Pancreas (tissue), 10 donors: ENCODE measurements at regions not wholly inside any gene's neighbourhood (a gene's known extent, or its start where the extent isn't known, plus 50 kb on each side); places are given as distances from the start of the nearest gene placed in this dataset.

Experiments used
- ATAC-seq, 4 donors: fragments of 200-7000 bp; cut with Tn5 transposase; one replicate each; pipeline versions ENCODE4 v1.8.0 to v1.9.1; 2020; ENCODE audit warnings: mild to moderate bottlenecking in 4 of 4, moderate library complexity in 4 of 4
- DNase-seq, 6 donors: peaks; one replicate each; pipeline ENCODE4 v3.0.0-alpha.2; 2020
- FAIRE-seq: peaks from 2 replicates; lab custom pipeline; 2012; peaks lifted over from hg19 to GRCh38; lab: Jason Lieb, UNC
- H3K27ac ChIP-seq, 4 donors: fragments of 200-600 bp; sonication (generic); 1 replicate in 3 of 4; 2 replicates in 1 of 4; pipeline versions ENCODE4 v1.5.0 to v1.8.0; 2020
- H3K27me3 ChIP-seq, 4 donors: fragments of 200-600 bp; one replicate each; pipeline ENCODE4 v1.8.0; 2021
- H3K36me3 ChIP-seq, 3 donors: fragments of 200-600 bp; sonication (generic) in 1 of 3; one replicate each; pipeline versions ENCODE4 v1.5.0 to v1.8.0; 2020 to 2021
- H3K4me1 ChIP-seq, 3 donors: fragments of 200-600 bp; one replicate each; pipeline ENCODE4 v1.8.0; 2021
- H3K4me3 ChIP-seq, 4 donors: fragments of 200-600 bp; sonication (generic) in 2 of 4; one replicate each; pipeline versions ENCODE4 v1.5.0 to v1.8.0; 2020 to 2021
- H3K9me3 ChIP-seq, 4 donors: fragments of 200-600 bp; one replicate each; pipeline ENCODE4 v1.8.0; 2021
- WGBS, 2 donors: extraction: QIAGEN DNeasy Blood & Tissue Kit; methylation state at CpG; one replicate each; pipeline ENCODE4 v1.1.7; 2013; 5-methylcytosine and 5-hydroxymethylcytosine counted together
- intact Hi-C, 3 donors: fragments of 100-400 bp; cut with DNase I; formaldehyde crosslinking; loops; one replicate each; pipeline versions ENCODE4 v1.11.1 to v1.14.2; 2022
- TF ChIP-seq, protein P1 (sequence below), 4 donors: fragments of 200-600 bp; sonication (generic) in 3 of 4; IDR thresholded peaks; one replicate each; pipeline versions ENCODE4 v1.5.0 to v1.8.0; 2021; ENCODE audit warnings: antibody characterized with exemption in 4 of 4
- donor health status: healthy with polysubstance abuse.
- donor health status: DM: no; HTN: no; CAD: no; lungs with moderate emphysema.
- donor health status: DM: no; HTN: no; CAD: no.
- donor health status: control.
- donor health status: control.
- donor health status: Bipolar disorder and iron deficiency.
- donor health status: DM: yes; HTN: yes; CAD: no.
- donor health status: DM: no; HTN: no; CAD: no.
- donor health status: DM: no; HTN: no; CAD: no.
- donor health status: DM: yes; HTN: yes; CAD: no.

DNA sequence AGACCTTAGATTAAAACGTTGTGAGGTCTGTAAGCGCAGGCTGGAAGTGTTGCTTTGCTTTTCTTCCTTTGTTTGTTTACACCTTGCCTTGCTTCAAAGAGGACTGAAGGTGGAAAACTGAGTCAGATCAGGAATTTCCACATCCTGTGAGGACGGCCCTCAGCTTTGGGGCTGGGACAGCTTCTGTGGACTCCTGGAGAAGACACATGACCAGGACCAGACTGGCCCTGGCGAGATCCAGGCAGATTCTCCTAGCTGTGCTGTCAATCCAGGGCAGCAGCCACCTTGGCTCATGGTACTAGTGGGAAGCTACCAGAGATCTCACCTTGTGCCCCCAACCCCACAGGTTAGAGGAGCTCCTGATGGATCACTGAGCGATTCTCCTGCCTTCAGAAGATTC lies 1461.9 kb downstream of the TBC1D22A start:
- ATAC-seq (no peak), FAIRE-seq (no peak), DNase-seq (no peak)
- Histone ChIP-seq H3K4me1 (no peaks in the 10 kb centered on the region), H3K4me3 (no peak overlapping the region), H3K27ac (no peak overlapping the region), H3K27me3 (peaks cover 0 to 3% (median 0%) of the 10 kb centered on the region in 4 donors), H3K9me3 (no peaks in the 10 kb centered on the region), H3K36me3 (no peaks in the 10 kb centered on the region)
- WGBS, 2 donors: 36 to 40% methylated on average over 5 of the region's 5 CpGs
- intact Hi-C loops: no loop called here
- TF ChIP-seq, protein P1, sequence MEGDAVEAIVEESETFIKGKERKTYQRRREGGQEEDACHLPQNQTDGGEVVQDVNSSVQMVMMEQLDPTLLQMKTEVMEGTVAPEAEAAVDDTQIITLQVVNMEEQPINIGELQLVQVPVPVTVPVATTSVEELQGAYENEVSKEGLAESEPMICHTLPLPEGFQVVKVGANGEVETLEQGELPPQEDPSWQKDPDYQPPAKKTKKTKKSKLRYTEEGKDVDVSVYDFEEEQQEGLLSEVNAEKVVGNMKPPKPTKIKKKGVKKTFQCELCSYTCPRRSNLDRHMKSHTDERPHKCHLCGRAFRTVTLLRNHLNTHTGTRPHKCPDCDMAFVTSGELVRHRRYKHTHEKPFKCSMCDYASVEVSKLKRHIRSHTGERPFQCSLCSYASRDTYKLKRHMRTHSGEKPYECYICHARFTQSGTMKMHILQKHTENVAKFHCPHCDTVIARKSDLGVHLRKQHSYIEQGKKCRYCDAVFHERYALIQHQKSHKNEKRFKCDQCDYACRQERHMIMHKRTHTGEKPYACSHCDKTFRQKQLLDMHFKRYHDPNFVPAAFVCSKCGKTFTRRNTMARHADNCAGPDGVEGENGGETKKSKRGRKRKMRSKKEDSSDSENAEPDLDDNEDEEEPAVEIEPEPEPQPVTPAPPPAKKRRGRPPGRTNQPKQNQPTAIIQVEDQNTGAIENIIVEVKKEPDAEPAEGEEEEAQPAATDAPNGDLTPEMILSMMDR (IDR thresholded peaks at IDR 0.05): no peak

DNA sequence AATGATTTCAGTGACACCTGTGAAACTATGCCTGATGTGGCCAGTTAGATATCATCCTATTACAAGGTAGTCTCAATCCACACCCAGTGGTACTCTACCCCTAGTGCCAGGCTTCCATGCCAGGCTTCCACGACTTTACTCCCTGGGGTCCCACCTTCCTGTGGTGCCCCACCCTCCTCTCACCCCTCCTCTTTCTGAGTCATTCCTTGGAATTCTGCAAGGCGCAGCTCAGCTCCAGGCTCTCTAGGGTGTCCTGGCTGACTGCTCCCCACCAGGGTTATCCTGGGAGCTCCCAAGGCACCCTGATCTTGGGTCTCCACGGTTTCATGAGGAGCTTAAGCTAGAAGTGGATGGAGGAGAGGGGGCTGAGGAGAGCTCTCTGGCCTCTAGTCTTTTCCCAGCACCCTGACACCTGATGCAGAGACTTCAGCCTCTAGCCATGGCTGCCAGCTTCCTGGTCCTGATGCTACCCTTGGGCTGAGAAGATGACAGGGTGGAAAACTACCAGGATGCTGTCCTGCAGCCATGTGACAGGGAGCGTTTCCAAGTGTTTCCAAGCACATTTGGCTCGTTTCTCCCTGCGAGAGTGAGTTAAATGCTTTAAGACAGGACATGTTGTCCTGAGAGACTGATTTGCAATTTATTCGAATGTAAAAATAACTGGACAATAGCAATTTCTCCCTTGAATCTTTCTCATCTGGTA lies 1461.2 kb downstream of the TBC1D22A start:
- no peak for FAIRE-seq

DNA sequence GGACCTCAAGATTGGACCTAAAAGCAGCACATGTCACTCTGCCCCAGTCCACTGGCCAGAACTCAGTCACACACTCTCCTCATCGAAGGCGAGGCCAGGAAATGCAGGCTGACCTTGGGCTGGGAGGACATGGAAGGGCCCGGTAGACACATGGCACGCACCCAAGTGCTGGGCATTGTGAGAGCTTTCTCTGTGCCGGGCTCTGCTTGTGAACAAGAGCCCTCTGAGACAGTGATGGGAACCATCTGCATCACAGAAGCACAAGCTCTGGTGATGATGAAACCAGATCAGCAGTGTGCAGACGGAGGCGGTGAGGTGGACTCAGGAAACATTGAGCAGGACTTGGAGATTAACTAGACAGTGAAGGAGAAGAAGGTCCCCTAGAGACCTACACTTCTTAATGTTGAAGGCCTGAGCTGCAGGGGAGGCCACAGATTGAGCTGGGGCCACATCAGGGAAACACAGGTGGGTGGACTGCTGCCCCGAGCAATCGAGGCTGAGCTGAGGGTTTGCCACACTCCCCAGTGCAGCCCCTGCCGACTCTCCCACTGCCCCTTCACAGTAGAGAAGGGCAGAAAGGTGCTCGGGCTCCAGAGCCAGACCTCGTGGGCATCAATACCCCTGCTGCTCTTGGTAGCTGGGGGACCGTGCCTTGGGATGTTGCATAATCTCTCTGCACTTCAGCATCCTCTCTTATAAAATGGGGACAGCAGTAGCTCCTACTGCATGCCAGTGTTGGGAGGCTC lies 1460.5 kb downstream of the TBC1D22A start:
- no peaks in the 10 kb centered on the region for H3K9me3 ChIP-seq
- H3K27ac ChIP-seq: no peak overlapping the region
- peaks cover 0 to 3% (median 0%) of the 10 kb centered on the region in 4 donors for H3K27me3 ChIP-seq
- ATAC-seq (no peak), DNase-seq (no peak), FAIRE-seq (no peak)
- TF ChIP-seq, protein P1 (IDR thresholded peaks at IDR 0.05): no peak
- no peaks in the 10 kb centered on the region for H3K4me1 ChIP-seq
- 56 to 64% methylated on average over 13 of the region's 13 CpGs for WGBS, 2 donors
- H3K36me3 ChIP-seq: no peaks in the 10 kb centered on the region
- H3K4me3 ChIP-seq: no peak overlapping the region
- intact Hi-C loops: no loop called here

More for the DNA sequence above, 1461.2 kb downstream of the TBC1D22A start:
- no peak overlapping the region for H3K4me3 ChIP-seq
- WGBS, 2 donors: 32 to 42% methylated on average over 7 of the region's 7 CpGs
- DNase-seq: no peak
- ATAC-seq: no peak
- H3K27me3 ChIP-seq: peaks cover 0 to 3% (median 0%) of the 10 kb centered on the region in 4 donors
- intact Hi-C loops: no loop called here
- no peaks in the 10 kb centered on the region for H3K4me1 ChIP-seq
- no peaks in the 10 kb centered on the region for H3K36me3 ChIP-seq
- H3K9me3 ChIP-seq: no peaks in the 10 kb centered on the region
- TF ChIP-seq, protein P1 (IDR thresholded peaks at IDR 0.05): no peak
- no peak overlapping the region for H3K27ac ChIP-seq

DNA sequence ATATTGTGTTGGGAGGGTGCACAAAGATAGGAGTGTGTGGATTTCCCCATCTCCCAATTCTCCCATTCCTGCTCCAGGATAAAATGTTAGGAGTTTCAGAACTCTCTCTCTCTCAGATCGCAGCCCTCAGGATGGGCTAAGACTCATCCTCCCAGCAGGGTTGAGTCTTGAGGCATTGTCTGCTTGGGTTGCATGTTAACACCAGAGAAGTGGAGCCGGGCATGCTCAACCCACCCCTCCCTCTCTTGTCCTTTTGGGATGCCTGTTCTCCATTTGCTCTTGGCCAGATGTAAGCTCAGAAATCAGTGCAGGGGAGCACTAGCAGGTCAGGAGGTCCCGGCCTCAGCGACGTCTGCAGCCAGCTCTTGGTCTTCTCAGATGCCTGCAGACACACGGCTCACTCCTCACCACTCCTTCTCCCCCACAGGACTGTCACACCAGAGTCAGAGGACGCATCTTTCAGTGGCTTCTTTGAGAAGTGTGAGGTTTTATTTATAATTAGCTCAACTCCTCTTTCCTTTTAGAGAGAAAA lies 1456.5 kb downstream of the TBC1D22A start:
- no peak for DNase-seq
- WGBS, 2 donors: 16 to 26% methylated on average over 7 of the region's 7 CpGs
- Histone ChIP-seq H3K36me3 (no peaks in the 10 kb centered on the region), H3K27ac (no peak overlapping the region), H3K4me3 (no peak overlapping the region), H3K27me3 (peaks cover 0 to 17% (median 0%) of the 10 kb centered on the region in 4 donors), H3K4me1 (no peaks in the 10 kb centered on the region), H3K9me3 (no peaks in the 10 kb centered on the region)
- TF ChIP-seq, protein P1 (IDR thresholded peaks at IDR 0.05): no peak
- intact Hi-C loops: no loop called here
- no peak for ATAC-seq
- no peak for FAIRE-seq
